ENCODE measurements at regions not wholly inside any gene's neighbourhood (a gene's known extent, or its start where the extent isn't known, plus 50 kb on each side); places are given as distances from the start of the nearest gene placed in this dataset.

GRCh38 chr5:159385536-159385935, 55.2 kb upstream of the IL12B start:
- no peak for DNase-seq (ENCODE audit: low read depth)

- DNase-seq (ENCODE audit: low read depth) = no peak
These were observed 55.9 kb upstream of the IL12B start for GRCh38 chr5:159386028-159386711.

- DNase-seq (ENCODE audit: low read depth) = no peak
These were observed 62.6 kb upstream of the IL12B start for GRCh38 chr5:159392871-159393270.

- DNase-seq (ENCODE audit: low read depth) = peak; percentile 9
These were observed 63.6 kb upstream of the IL12B start for GRCh38 chr5:159393854-159394274.

DNA sequence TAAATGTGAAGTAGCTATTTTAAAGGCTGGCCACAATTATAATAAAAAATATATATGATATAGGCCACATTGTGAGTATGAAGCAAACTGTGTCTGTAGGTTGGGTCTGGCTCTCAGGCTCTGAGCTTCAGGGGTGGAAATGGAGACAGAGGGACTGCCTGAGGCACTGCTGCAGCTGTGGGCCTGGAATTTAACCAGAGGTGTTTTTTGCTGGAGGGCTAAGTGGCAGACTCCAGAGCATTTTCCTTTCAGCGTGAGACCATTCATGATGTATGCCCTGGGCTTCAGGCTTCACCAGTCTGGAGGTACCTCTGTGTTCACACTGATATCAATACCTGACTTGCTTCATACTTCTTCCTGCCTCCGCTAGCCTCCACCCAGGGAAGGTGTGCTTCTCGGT, 64.9 kb upstream of the IL12B start:
- DNase-seq (ENCODE audit: low read depth) = no peak

- DNase-seq (ENCODE audit: low read depth) = no peak
These were observed 68.6 kb upstream of the IL12B start for GRCh38 chr5:159398936-159399335.

GRCh38 chr5:159400476-159400875, 70.2 kb upstream of the IL12B start:
- no peak for DNase-seq (ENCODE audit: low read depth)

- DNase-seq (ENCODE audit: low read depth) = no peak
These were observed 72.0 kb upstream of the IL12B start for GRCh38 chr5:159402311-159402710.

GRCh38 chr5:159402856-159403255, 72.6 kb upstream of the IL12B start:
- DNase-seq (ENCODE audit: low read depth) = no peak

GRCh38 chr5:159403906-159404681, 73.8 kb upstream of the IL12B start:
- no peak for DNase-seq (ENCODE audit: low read depth)

- DNase-seq (ENCODE audit: low read depth) = no peak
These were observed 75.3 kb upstream of the IL12B start for GRCh38 chr5:159405611-159406031.

GRCh38 chr5:159406571-159406970, 76.3 kb upstream of the IL12B start:
- DNase-seq (ENCODE audit: low read depth) = no peak

GRCh38 chr5:159409801-159410200, 79.5 kb upstream of the IL12B start:
- DNase-seq (ENCODE audit: low read depth) = no peak

- no peak for DNase-seq (ENCODE audit: low read depth)
These were observed 80.2 kb upstream of the IL12B start for GRCh38 chr5:159410480-159410879.

- no peak for DNase-seq (ENCODE audit: low read depth)
These were observed 80.8 kb upstream of the IL12B start for GRCh38 chr5:159411115-159411514.

- no peak for DNase-seq (ENCODE audit: low read depth)
These were observed 82.2 kb upstream of the IL12B start for GRCh38 chr5:159412284-159413046.

- no peak for DNase-seq (ENCODE audit: low read depth)
These were observed 83.7 kb upstream of the IL12B start for GRCh38 chr5:159414021-159414420.

GRCh38 chr5:159415301-159415937, 85.1 kb upstream of the IL12B start:
- DNase-seq (ENCODE audit: low read depth) = no peak

- no peak for DNase-seq (ENCODE audit: low read depth)
These were observed 86.2 kb upstream of the IL12B start for GRCh38 chr5:159416438-159416837.

- no peak for DNase-seq (ENCODE audit: low read depth)
These were observed 86.9 kb upstream of the IL12B start for GRCh38 chr5:159417170-159417569.

DNA sequence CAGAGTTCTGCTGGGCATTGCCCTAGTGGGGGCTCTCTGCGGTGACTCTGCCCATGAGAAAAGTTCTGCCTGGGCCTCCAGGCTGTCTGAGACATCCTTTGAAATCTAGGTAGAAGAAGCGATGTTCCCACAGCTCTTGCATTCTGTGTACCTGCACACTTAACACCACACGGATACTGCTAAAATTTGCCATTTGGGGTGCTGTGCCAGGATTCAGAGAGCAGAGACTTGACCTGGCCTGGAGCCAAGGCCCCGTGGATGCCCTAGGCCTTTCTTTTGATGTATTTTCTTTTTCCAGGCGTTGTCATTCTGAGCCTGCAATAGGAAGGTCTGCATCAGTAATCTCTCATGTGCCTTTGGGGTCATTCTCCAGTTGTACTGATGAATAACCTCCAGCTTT, 89.3 kb upstream of the IL12B start:
- DNase-seq (ENCODE audit: low read depth) = no peak

- DNase-seq (ENCODE audit: low read depth) = no peak
These were observed 90.7 kb upstream of the IL12B start for GRCh38 chr5:159420940-159421339.

Data from CMK (cell line).